ENCODE measurements at regions not wholly inside any gene's neighbourhood (a gene's known extent, or its start where the extent isn't known, plus 50 kb on each side); places are given as distances from the start of the nearest gene placed in this dataset.

- H3K27ac Mint-ChIP-seq: no peak overlapping the region
- CTCF ChIA-PET: no interaction called here
Measured at GRCh38 chr1:157315544-157315943, 177.3 kb upstream of the ETV3 start.

GRCh38 chr1:157314408-157314807, 176.2 kb upstream of the ETV3 start:
- ATAC-seq: no peak
- H3K27me3 Mint-ChIP-seq (ENCODE audit: low read depth): peaks cover 10% of the 10 kb centered on the region
- ChIA-PET CTCF (no interaction called here), POLR2A (no interaction called here)
- H3K36me3 Mint-ChIP-seq: peaks cover 30% of the 10 kb centered on the region
- no peak overlapping the region for H3K4me3 Mint-ChIP-seq
- H3K4me1 Mint-ChIP-seq: peaks cover 23% of the 10 kb centered on the region
- H3K27ac Mint-ChIP-seq: no peak overlapping the region
- no peak for DNase-seq (ENCODE audit: low spot score)
- H3K9me3 Mint-ChIP-seq: peaks cover 41% of the 10 kb centered on the region
- TF ChIP-seq ZNF232 (CRISPR knock-in tag; IDR thresholded peaks at IDR 0.05) (no peak), PRRX2 (CRISPR knock-in tag; IDR thresholded peaks at IDR 0.05) (no peak), AR (CRISPR knock-in tag; IDR thresholded peaks at IDR 0.05) (no peak), FOXP4 (CRISPR knock-in tag; IDR thresholded peaks at IDR 0.05) (no peak)

More at GRCh38 chr1:157315544-157315943, 177.3 kb upstream of the ETV3 start:
- Mint-ChIP-seq H3K36me3 (peaks cover 42% of the 10 kb centered on the region), H3K27me3 (ENCODE audit: low read depth) (peaks cover 10% of the 10 kb centered on the region), H3K9me3 (peaks cover 52% of the 10 kb centered on the region), H3K4me3 (no peak overlapping the region), H3K4me1 (peaks cover 13% of the 10 kb centered on the region)
- TF ChIP-seq ZNF121 (CRISPR knock-in tag; IDR thresholded peaks at IDR 0.05): no peak
- no peak for TF ChIP-seq E2F5 (CRISPR knock-in tag; IDR thresholded peaks at IDR 0.05)
- TF ChIP-seq HMGXB4 (CRISPR knock-in tag; IDR thresholded peaks at IDR 0.05): no peak
- no peak for TF ChIP-seq CDX4 (CRISPR knock-in tag; IDR thresholded peaks at IDR 0.05; ENCODE audit: borderline replicate concordance)
- TF ChIP-seq EMX1 (CRISPR knock-in tag; IDR thresholded peaks at IDR 0.05): no peak
- TF ChIP-seq ZBTB21 (CRISPR knock-in tag; IDR thresholded peaks at IDR 0.05; ENCODE audit: borderline replicate concordance): no peak
- TF ChIP-seq ZNF281 (CRISPR knock-in tag; IDR thresholded peaks at IDR 0.05): no peak
- no peak for TF ChIP-seq IRF1 (CRISPR knock-in tag; IDR thresholded peaks at IDR 0.05)
- no peak for TF ChIP-seq FOXJ3 (CRISPR knock-in tag; IDR thresholded peaks at IDR 0.05; ENCODE audit: borderline replicate concordance)
- TF ChIP-seq IRF2 (CRISPR knock-in tag; IDR thresholded peaks at IDR 0.05; ENCODE audit: borderline replicate concordance, low read depth): no peak
- no peak for TF ChIP-seq JUN (CRISPR knock-in tag; IDR thresholded peaks at IDR 0.05)
- no peak for TF ChIP-seq TCF7 (CRISPR knock-in tag; IDR thresholded peaks at IDR 0.05; ENCODE audit: low read depth)
- TF ChIP-seq OVOL2 (CRISPR knock-in tag; IDR thresholded peaks at IDR 0.05; ENCODE audit: borderline replicate concordance): no peak
- no peak for TF ChIP-seq ETV6 (CRISPR knock-in tag; IDR thresholded peaks at IDR 0.05)
- no peak for TF ChIP-seq CREB1 (CRISPR knock-in tag; IDR thresholded peaks at IDR 0.05)
- TF ChIP-seq KAT7 (CRISPR knock-in tag; IDR thresholded peaks at IDR 0.05; ENCODE audit: borderline replicate concordance): no peak
- DNase-seq (ENCODE audit: low spot score) (no peak), ATAC-seq (no peak)
- POLR2A ChIA-PET: interaction anchor here (0.6 kb wide), 1 partner anchor 471 kb away, joined by 4 read pairs; no protein-coding TSS in a partner anchor

All from WTC11 (cell line).